ENCODE measurements at regions not wholly inside any gene's neighbourhood (a gene's known extent, or its start where the extent isn't known, plus 50 kb on each side); places are given as distances from the start of the nearest gene placed in this dataset.
A peak's percentile ranks its signal among the peaks of the same experiment; 100 is the strongest.

DNA sequence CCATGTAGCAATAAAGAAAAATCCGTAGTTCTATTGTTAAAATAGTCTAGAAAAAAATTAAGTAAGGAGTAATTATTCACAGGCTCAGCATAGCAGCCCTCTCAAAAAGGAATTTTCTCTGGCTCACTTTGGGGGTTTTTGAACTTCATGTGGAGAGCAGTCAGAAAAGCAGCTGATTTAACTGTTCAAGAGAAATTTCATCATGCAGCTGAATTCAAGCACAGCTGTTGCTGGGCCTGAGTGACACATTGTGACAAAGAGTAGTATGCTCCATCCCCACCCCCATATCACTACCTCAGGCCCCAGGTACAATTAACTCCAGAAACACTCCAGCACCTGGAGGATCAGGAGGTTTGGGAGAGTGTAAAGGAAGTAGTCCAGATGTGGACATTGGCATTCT lies 272.1 kb downstream of the FAM76B start:
- Histone ChIP-seq H3K4me1 (ENCODE audit: control insufficient read depth, extremely low read depth, insufficient read depth, low read length) (peaks cover 3% of the 10 kb centered on the region), H3K4me2 (ENCODE audit: extremely low read depth, insufficient read depth, low read length) (no peak overlapping the region), H3K4me3 (replicated peaks in 1 of 4; ENCODE audit: control extremely low read depth in 1 of 4, insufficient read depth in 1 of 4, low read depth in 3 of 4, low read length in 4 of 4) (no peak overlapping the region), H2AFZ (ENCODE audit: low read length) (no peak overlapping the region), H3K27me3 (ENCODE audit: control insufficient read depth, insufficient read depth, low read length) (no peaks in the 10 kb centered on the region), H3K79me2 (ENCODE audit: control insufficient read depth, insufficient read depth, low read length) (no peaks in the 10 kb centered on the region), H3K9me3 (ENCODE audit: control insufficient read depth, insufficient read depth, low read depth, low read length) (no peaks in the 10 kb centered on the region), H3K36me3 (ENCODE audit: control insufficient read depth, insufficient read depth, low read length) (no peaks in the 10 kb centered on the region), H4K20me1 (ENCODE audit: control insufficient read depth, extremely low read depth, insufficient read depth, low read length) (no peaks in the 10 kb centered on the region), H3K27ac (ENCODE audit: insufficient read depth, low read length) (no peak overlapping the region), H3K9ac (ENCODE audit: insufficient read depth, low read length) (no peak overlapping the region)
- no peak for TF ChIP-seq EZH2 (IDR thresholded peaks at IDR 0.05; ENCODE audit: low read length, missing control alignments)
- TF ChIP-seq, protein P1, sequence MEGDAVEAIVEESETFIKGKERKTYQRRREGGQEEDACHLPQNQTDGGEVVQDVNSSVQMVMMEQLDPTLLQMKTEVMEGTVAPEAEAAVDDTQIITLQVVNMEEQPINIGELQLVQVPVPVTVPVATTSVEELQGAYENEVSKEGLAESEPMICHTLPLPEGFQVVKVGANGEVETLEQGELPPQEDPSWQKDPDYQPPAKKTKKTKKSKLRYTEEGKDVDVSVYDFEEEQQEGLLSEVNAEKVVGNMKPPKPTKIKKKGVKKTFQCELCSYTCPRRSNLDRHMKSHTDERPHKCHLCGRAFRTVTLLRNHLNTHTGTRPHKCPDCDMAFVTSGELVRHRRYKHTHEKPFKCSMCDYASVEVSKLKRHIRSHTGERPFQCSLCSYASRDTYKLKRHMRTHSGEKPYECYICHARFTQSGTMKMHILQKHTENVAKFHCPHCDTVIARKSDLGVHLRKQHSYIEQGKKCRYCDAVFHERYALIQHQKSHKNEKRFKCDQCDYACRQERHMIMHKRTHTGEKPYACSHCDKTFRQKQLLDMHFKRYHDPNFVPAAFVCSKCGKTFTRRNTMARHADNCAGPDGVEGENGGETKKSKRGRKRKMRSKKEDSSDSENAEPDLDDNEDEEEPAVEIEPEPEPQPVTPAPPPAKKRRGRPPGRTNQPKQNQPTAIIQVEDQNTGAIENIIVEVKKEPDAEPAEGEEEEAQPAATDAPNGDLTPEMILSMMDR (conservative IDR thresholded peaks at IDR 0.05 in 1 of 2, IDR thresholded peaks at IDR 0.05 in 1 of 2; ENCODE audit: low read depth in 1 of 2, low read length in 2 of 2): no peak
- DNase-seq (ENCODE audit: low read depth in 2 of 2): peak in 1 of 2 donors; percentile 53

DNA sequence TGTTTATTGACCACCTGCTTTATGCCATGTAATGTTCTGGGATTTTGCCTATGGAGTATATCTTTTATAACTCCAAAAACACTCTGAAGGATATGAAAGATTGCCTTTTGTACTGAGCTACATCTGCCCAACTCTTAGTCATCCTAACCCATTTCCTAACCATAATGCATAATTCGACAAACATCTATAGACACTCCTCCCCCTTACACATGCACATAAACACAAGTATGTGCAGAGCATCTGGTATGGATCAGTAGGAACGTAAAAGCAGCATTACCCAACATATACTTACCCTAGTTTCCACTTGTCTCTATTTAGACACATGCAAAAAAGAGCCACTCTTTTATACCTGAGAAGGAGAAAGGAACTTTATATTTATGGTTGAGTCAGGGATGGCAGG lies 272.8 kb downstream of the FAM76B start:
- H3K4me1 ChIP-seq (ENCODE audit: control insufficient read depth, extremely low read depth, insufficient read depth, low read length): peaks cover 3% of the 10 kb centered on the region

DNA sequence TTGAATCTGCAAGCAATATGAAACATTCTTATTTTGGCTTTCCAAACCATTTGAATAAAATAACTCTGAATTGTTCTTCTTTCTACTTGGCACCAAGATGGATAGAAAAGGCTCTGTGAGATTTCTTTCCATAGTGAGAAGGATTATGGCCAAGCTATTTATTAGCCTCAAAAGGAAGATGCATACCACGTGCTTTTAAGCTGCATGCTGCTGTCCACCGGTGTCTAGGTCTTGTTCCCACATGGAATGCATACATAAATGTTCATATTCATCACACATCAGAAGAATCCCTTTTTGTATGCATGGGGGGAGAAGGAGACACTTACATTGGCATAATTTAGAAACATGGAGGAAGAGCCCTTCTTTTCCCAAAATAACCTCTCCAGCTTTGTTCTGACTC lies 273.4 kb downstream of the FAM76B start:
- Histone ChIP-seq H3K79me2 (ENCODE audit: control insufficient read depth, insufficient read depth, low read length) (no peaks in the 10 kb centered on the region), H3K27ac (ENCODE audit: insufficient read depth, low read length) (no peak overlapping the region), H3K36me3 (ENCODE audit: control insufficient read depth, insufficient read depth, low read length) (no peaks in the 10 kb centered on the region), H3K9ac (ENCODE audit: insufficient read depth, low read length) (no peak overlapping the region), H2AFZ (ENCODE audit: low read length) (no peak overlapping the region), H3K4me1 (ENCODE audit: control insufficient read depth, extremely low read depth, insufficient read depth, low read length) (peaks cover 3% of the 10 kb centered on the region), H4K20me1 (ENCODE audit: control insufficient read depth, extremely low read depth, insufficient read depth, low read length) (no peaks in the 10 kb centered on the region), H3K27me3 (ENCODE audit: control insufficient read depth, insufficient read depth, low read length) (no peaks in the 10 kb centered on the region), H3K4me2 (ENCODE audit: extremely low read depth, insufficient read depth, low read length) (no peak overlapping the region), H3K4me3 (replicated peaks in 1 of 4; ENCODE audit: control extremely low read depth in 1 of 4, insufficient read depth in 1 of 4, low read depth in 3 of 4, low read length in 4 of 4) (no peak overlapping the region), H3K9me3 (ENCODE audit: control insufficient read depth, insufficient read depth, low read depth, low read length) (no peaks in the 10 kb centered on the region)
- no peak for TF ChIP-seq EZH2 (IDR thresholded peaks at IDR 0.05; ENCODE audit: low read length, missing control alignments)
- TF ChIP-seq, protein P1 (conservative IDR thresholded peaks at IDR 0.05 in 1 of 2, IDR thresholded peaks at IDR 0.05 in 1 of 2; ENCODE audit: low read depth in 1 of 2, low read length in 2 of 2): no peak
- no peak for DNase-seq (ENCODE audit: low read depth in 2 of 2)

More for the DNA sequence above, 272.8 kb downstream of the FAM76B start:
- peak; percentile 56 to 96 for DNase-seq (ENCODE audit: low read depth in 2 of 2)
- Histone ChIP-seq H3K27me3 (ENCODE audit: control insufficient read depth, insufficient read depth, low read length) (no peaks in the 10 kb centered on the region), H3K4me2 (ENCODE audit: extremely low read depth, insufficient read depth, low read length) (no peak overlapping the region), H4K20me1 (ENCODE audit: control insufficient read depth, extremely low read depth, insufficient read depth, low read length) (no peaks in the 10 kb centered on the region), H3K36me3 (ENCODE audit: control insufficient read depth, insufficient read depth, low read length) (no peaks in the 10 kb centered on the region), H3K27ac (ENCODE audit: insufficient read depth, low read length) (no peak overlapping the region), H3K9ac (ENCODE audit: insufficient read depth, low read length) (no peak overlapping the region), H3K4me3 (replicated peaks in 1 of 4; ENCODE audit: control extremely low read depth in 1 of 4, insufficient read depth in 1 of 4, low read depth in 3 of 4, low read length in 4 of 4) (no peak overlapping the region), H3K9me3 (ENCODE audit: control insufficient read depth, insufficient read depth, low read depth, low read length) (no peaks in the 10 kb centered on the region), H3K79me2 (ENCODE audit: control insufficient read depth, insufficient read depth, low read length) (no peaks in the 10 kb centered on the region), H2AFZ (ENCODE audit: low read length) (no peak overlapping the region)
- TF ChIP-seq, protein P1 (conservative IDR thresholded peaks at IDR 0.05 in 1 of 2, IDR thresholded peaks at IDR 0.05 in 1 of 2; ENCODE audit: low read depth in 1 of 2, low read length in 2 of 2): no peak
- no peak for TF ChIP-seq EZH2 (IDR thresholded peaks at IDR 0.05; ENCODE audit: low read length, missing control alignments)
